ENCODE measurements at regions not wholly inside any gene's neighbourhood (a gene's known extent, or its start where the extent isn't known, plus 50 kb on each side); places are given as distances from the start of the nearest gene placed in this dataset.

GRCh38 chr6:14910692-14911547, 334.9 kb upstream of the JARID2 start:
- peak overlapping the region in 2 of 3 experiments; percentile 12 to 76; a peak in 3 of 7 replicates for H3K27ac Mint-ChIP-seq
- no peaks in the 10 kb centered on the region for H3K79me2 ChIP-seq (ENCODE audit: insufficient read depth, low read length)
- no peak overlapping the region for H4K5ac ChIP-seq (ENCODE audit: insufficient read length, low read depth, low read length)
- no peaks in the 10 kb centered on the region; a peak in 1 of 5 replicates for H3K9me3 Mint-ChIP-seq
- H3K14ac ChIP-seq (ENCODE audit: insufficient read depth, low read length): no peak overlapping the region
- H3K27me3 ChIP-seq (ENCODE audit: insufficient read depth, low read length): no peaks in the 10 kb centered on the region
- peaks cover 3 to 6% (median 5%) of the 10 kb centered on the region in 3 experiments; a peak in 2 of 7 replicates for H3K36me3 Mint-ChIP-seq (ENCODE audit: insufficient read depth in 1 of 3, low read depth in 3 of 3)
- H3K9ac ChIP-seq (ENCODE audit: extremely low read depth, insufficient read length, low read length): no peak overlapping the region
- peaks cover 3% of the 10 kb centered on the region; the same call in 1 of the 2 replicates for H3K4me1 ChIP-seq (ENCODE audit: insufficient read depth, low read length)
- no peak overlapping the region for H3K23ac ChIP-seq (ENCODE audit: insufficient read length, low read depth, low read length)
- WGBS (ENCODE audit: extremely low coverage, insufficient read length, low lambda C conversion rate): no CpG with 5 or more reads among the region's 13 CpGs
- no peak overlapping the region for H3K4me2 ChIP-seq (ENCODE audit: insufficient read depth, insufficient read length, low read length)
- no peak overlapping the region for H2AK5ac ChIP-seq (ENCODE audit: insufficient read length, low read length)
- no peak overlapping the region for H2AFZ ChIP-seq (ENCODE audit: low read length)
- no peak overlapping the region for H2BK12ac ChIP-seq (ENCODE audit: insufficient read length, low read depth, low read length)
- no peak overlapping the region for H2BK15ac ChIP-seq (ENCODE audit: low read depth, low read length)
- H2BK20ac ChIP-seq (ENCODE audit: low read depth, low read length, poor library complexity, severe bottlenecking): no peak overlapping the region
- no peak overlapping the region for H2BK5ac ChIP-seq (ENCODE audit: insufficient read length, low read length)
- H3K56ac ChIP-seq (ENCODE audit: insufficient read length, low read depth, low read length): no peak overlapping the region
- no peaks in the 10 kb centered on the region for H3K23me2 ChIP-seq (ENCODE audit: insufficient read length, low read depth, low read length, poor library complexity, severe bottlenecking)
- no peaks in the 10 kb centered on the region for H4K20me1 ChIP-seq (ENCODE audit: control insufficient read depth, insufficient read depth, insufficient read length)
- no peak overlapping the region for H3T11ph ChIP-seq (ENCODE audit: low read length)
- no peak overlapping the region for H4K8ac ChIP-seq (replicated peaks; ENCODE audit: insufficient read length, low read depth, low read length)
- H3K18ac ChIP-seq (ENCODE audit: insufficient read length, low read depth, low read length): no peak overlapping the region
- no peaks in the 10 kb centered on the region for H3K79me1 ChIP-seq (ENCODE audit: insufficient read depth, low read depth, low read length, poor library complexity, severe bottlenecking)
- no peak overlapping the region for H3K27ac ChIP-seq (ENCODE audit: insufficient read length, low read depth, low read length)
- DNase-seq: no peak
- H4K91ac ChIP-seq (ENCODE audit: insufficient read length, low read depth, low read length): no peak overlapping the region
- no peak overlapping the region for H3K4me3 Mint-ChIP-seq
- H2BK120ac ChIP-seq (ENCODE audit: low read depth, low read length, poor library complexity, severe bottlenecking): no peak overlapping the region
- no peak for TF ChIP-seq CTCF (conservative IDR thresholded peaks at IDR 0.05)
- no peaks in the 10 kb centered on the region; the same call in 1 of the 2 replicates for H3K27me3 Mint-ChIP-seq (ENCODE audit: low read depth)
- no peak overlapping the region for H3K4ac ChIP-seq (ENCODE audit: low read depth, low read length)
- H3K9me3 ChIP-seq (ENCODE audit: control insufficient read depth, low read depth, low read length): no peaks in the 10 kb centered on the region
- H3K4me1 Mint-ChIP-seq: peaks cover 16 to 24% of the 10 kb centered on the region in 2 experiments
